PC-3 (cell line): ENCODE measurements at regions not wholly inside any gene's neighbourhood (a gene's known extent, or its start where the extent isn't known, plus 50 kb on each side); places are given as distances from the start of the nearest gene placed in this dataset.

ENCODE experiments used
- ATAC-seq: fragments of 200-7000 bp; cut with Tn5 transposase; 2 replicates; pipeline ENCODE4 v1.9.1; 2020; ENCODE audit warnings: mild to moderate bottlenecking, moderate library complexity
- BruUV-seq: library from RNA; stranded (reverse); fragments of 400-500 nt; replicated peaks from 2 replicates; lab custom pipeline; 2021; lab: Mats Ljungman, UMichigan
- CTCF ChIA-PET: fragments of 300-600 bp; sonication (Branson Sonifier 250); formaldehyde crosslinking; loops from one replicate; lab custom pipeline; 2022; ENCODE audit warnings: antibody characterized with exemption; lab: Charles Lee
- POLR2A ChIA-PET: fragments of 300-600 bp; sonication (Branson Sonifier 250); formaldehyde crosslinking; loops from one replicate; lab custom pipeline; 2022; ENCODE audit warnings: antibody characterized with exemption; ENCODE audit not compliant: unreplicated experiment; lab: Charles Lee
- DNase-seq: peaks from one replicate; pipeline ENCODE4 v3.0.0-alpha.2; 2015
- H2AFZ ChIP-seq: fragments of 300-600 bp; sonication (generic); 2 replicates; pipeline ENCODE4 v1.6.0; 2016; ENCODE audit warnings: antibody characterized with exemption, low read length
- H3F3A ChIP-seq: fragments of 300-600 bp; sonication (generic); one replicate; pipeline ENCODE4 v1.6.0; 2017; ENCODE audit warnings: antibody characterized with exemption, low read length, control low read depth, mild to moderate bottlenecking; ENCODE audit not compliant: unreplicated experiment
- H3K27ac ChIP-seq: fragments of 300-600 bp; sonication (generic); 2 replicates; pipeline ENCODE4 v1.5.1; 2016; ENCODE audit warnings: mild to moderate bottlenecking, low read length
- H3K27me3 ChIP-seq: fragments of 300-600 bp; sonication (generic); 2 replicates; pipeline ENCODE4 v1.6.1; 2016; ENCODE audit warnings: low read length, mixed read lengths
- H3K36me3 ChIP-seq: fragments of 300-600 bp; sonication (generic); 2 replicates; pipeline ENCODE4 v1.6.1; 2016; ENCODE audit warnings: low read depth, mixed run types, low read length, mixed read lengths
- H3K4me1 ChIP-seq: fragments of 300-600 bp; sonication (generic); 2 replicates; pipeline ENCODE4 v1.5.1; 2016; ENCODE audit warnings: low read length; ENCODE audit not compliant: insufficient read depth
- H3K4me2 ChIP-seq: fragments of 300-600 bp; sonication (generic); 2 replicates; pipeline ENCODE4 v1.6.0; 2016; ENCODE audit warnings: low read length
- H3K4me3 ChIP-seq: fragments of 300-600 bp; sonication (generic); 2 replicates; pipeline ENCODE4 v1.5.1; 2016; ENCODE audit warnings: mild to moderate bottlenecking, low read length, mixed read lengths
- H3K79me2 ChIP-seq: fragments of 300-600 bp; sonication (generic); 2 replicates; pipeline ENCODE4 v1.6.1; 2017; ENCODE audit warnings: low read length, mixed read lengths
- H3K9ac ChIP-seq: fragments of 300-600 bp; sonication (generic); 2 replicates; pipeline ENCODE4 v1.6.0; 2016; ENCODE audit warnings: mild to moderate bottlenecking, low read length
- H3K9me2 ChIP-seq: fragments of 300-600 bp; sonication (generic); replicated peaks from 2 replicates; pipeline ENCODE4 v1.6.1; 2016; ENCODE audit warnings: mixed run types, low read length, mixed read lengths
- H3K9me3 ChIP-seq: fragments of 300-600 bp; sonication (generic); 2 replicates; pipeline ENCODE4 v1.6.1; 2016; ENCODE audit warnings: low read length, mixed read lengths
- H4K20me1 ChIP-seq: fragments of 300-600 bp; sonication (generic); 2 replicates; pipeline ENCODE4 v1.6.1; 2016; ENCODE audit warnings: low read length, mixed read lengths
- EZH2 ChIP-seq: fragments of 300-600 bp; sonication (generic); IDR thresholded peaks from one replicate; pipeline ENCODE4 v1.6.1; 2017; ENCODE audit warnings: antibody characterized with exemption, mild to moderate bottlenecking, low read length; ENCODE audit not compliant: unreplicated experiment
- EZH2phosphoT487 ChIP-seq: fragments of 300-600 bp; sonication (generic); IDR thresholded peaks from 2 replicates; pipeline ENCODE4 v1.6.1; 2018; ENCODE audit warnings: mild to moderate bottlenecking, antibody characterized with exemption, low read length, borderline replicate concordance
- intact Hi-C: fragments of 100-400 bp; cut with micrococcal nuclease; formaldehyde crosslinking; loops from 2 replicates; pipeline ENCODE4 v1.9.0; 2023
- TF ChIP-seq, protein P1 (sequence below): fragments of 300-600 bp; sonication (generic); conservative IDR thresholded peaks from 2 replicates; pipeline ENCODE4 v1.5.1; 2017; ENCODE audit warnings: antibody characterized with exemption, low read depth, mild to moderate bottlenecking, low read length

DNA sequence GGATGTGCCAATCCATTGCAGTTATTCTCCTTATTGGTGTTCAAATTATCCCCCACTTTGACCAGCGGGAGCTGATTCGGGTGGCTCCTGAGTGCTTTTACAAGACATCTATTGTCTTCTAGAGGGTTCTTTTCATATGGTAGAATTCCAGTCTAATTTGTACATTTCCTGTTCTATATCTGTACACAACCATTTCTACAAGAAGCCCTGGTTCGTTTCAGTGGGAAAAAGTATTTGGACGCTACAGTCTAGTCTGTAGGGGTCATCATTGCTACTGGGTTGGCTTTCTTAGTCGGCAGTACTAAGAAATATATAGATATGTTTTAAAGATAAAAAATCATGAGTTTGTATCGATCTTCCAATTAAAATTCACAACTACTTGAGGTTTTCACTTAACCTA lies 262.6 kb downstream of the MAP2K6 start:
- no peak overlapping the region for H3K27ac ChIP-seq
- no peaks in the 10 kb centered on the region for H3K9me3 ChIP-seq
- no TSS peak for BruUV-seq
- no peaks in the 10 kb centered on the region for H3K79me2 ChIP-seq
- no peaks in the 10 kb centered on the region for H4K20me1 ChIP-seq
- POLR2A ChIA-PET, result no interaction called here
- H3K4me2 ChIP-seq, result no peak overlapping the region
- DNase-seq, result peak; percentile 39
- CTCF ChIA-PET, result no interaction called here
- 0 out of 2 replicates have a peak overlapping the region, but pooled peaks have one; percentile 28 for H2AFZ ChIP-seq
- H3K36me3 ChIP-seq, result no peaks in the 10 kb centered on the region
- H3K9ac ChIP-seq, result no peak overlapping the region
- no peaks in the 10 kb centered on the region for H3F3A ChIP-seq
- no peaks in the 10 kb centered on the region for H3K27me3 ChIP-seq
- intact Hi-C loops, result loop anchor here (1.0 to 5.0 kb wide), 6 partner anchors 70 to 945 kb away; no protein-coding TSS in a partner anchor
- H3K9me2 ChIP-seq, result no peaks in the 10 kb centered on the region
- no peak overlapping the region for H3K4me3 ChIP-seq
- peaks cover 7% of the 10 kb centered on the region for H3K4me1 ChIP-seq
- peak; percentile 68 for ATAC-seq
- TF ChIP-seq EZH2phosphoT487 (no peak), EZH2 (no peak)
- TF ChIP-seq, protein P1, sequence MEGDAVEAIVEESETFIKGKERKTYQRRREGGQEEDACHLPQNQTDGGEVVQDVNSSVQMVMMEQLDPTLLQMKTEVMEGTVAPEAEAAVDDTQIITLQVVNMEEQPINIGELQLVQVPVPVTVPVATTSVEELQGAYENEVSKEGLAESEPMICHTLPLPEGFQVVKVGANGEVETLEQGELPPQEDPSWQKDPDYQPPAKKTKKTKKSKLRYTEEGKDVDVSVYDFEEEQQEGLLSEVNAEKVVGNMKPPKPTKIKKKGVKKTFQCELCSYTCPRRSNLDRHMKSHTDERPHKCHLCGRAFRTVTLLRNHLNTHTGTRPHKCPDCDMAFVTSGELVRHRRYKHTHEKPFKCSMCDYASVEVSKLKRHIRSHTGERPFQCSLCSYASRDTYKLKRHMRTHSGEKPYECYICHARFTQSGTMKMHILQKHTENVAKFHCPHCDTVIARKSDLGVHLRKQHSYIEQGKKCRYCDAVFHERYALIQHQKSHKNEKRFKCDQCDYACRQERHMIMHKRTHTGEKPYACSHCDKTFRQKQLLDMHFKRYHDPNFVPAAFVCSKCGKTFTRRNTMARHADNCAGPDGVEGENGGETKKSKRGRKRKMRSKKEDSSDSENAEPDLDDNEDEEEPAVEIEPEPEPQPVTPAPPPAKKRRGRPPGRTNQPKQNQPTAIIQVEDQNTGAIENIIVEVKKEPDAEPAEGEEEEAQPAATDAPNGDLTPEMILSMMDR, result peak; percentile 49

DNA sequence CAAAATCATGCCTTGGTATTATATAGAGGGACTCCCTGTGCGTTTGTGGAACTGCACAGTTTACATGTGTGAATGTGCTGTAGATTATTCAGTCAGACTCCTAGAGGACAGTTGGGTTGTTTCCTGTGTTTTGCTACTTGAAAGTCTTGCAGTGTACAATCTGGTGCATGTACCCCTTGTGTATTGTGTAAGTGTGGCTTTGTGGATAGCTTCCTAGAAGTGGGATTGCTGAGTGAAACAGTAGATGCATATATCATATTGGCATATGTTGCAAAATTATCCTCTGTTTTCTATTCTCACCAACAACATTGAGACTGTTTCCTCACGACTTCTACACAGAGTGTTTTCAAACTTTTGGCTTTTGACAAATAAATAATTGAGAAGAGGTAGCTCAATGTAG lies 263.7 kb downstream of the MAP2K6 start:
- ChIA-PET POLR2A (no interaction called here), CTCF (interaction anchor here (0.7 to 1.0 kb wide), 2 partner anchors 71 to 162 kb away, joined by 4 to 5 read pairs; no protein-coding TSS in a partner anchor)
- H3K36me3 ChIP-seq, result no peaks in the 10 kb centered on the region
- no peak for ATAC-seq
- no peak for DNase-seq
- no peaks in the 10 kb centered on the region for H3K9me2 ChIP-seq
- H3K9me3 ChIP-seq, result no peaks in the 10 kb centered on the region
- no peaks in the 10 kb centered on the region for H4K20me1 ChIP-seq
- H3F3A ChIP-seq, result no peaks in the 10 kb centered on the region
- no peak for TF ChIP-seq EZH2
- TF ChIP-seq, protein P1, result no peak
- no peak for TF ChIP-seq EZH2phosphoT487
- H3K4me1 ChIP-seq, result 0 out of 2 replicates have a peak, but pooled peaks cover 2% of the 10 kb centered on the region
- H3K4me3 ChIP-seq, result no peak overlapping the region
- no peak overlapping the region for H2AFZ ChIP-seq
- BruUV-seq, result no TSS peak
- H3K79me2 ChIP-seq, result no peaks in the 10 kb centered on the region
- intact Hi-C loops, result loop anchor here (5.0 kb wide), 2 partner anchors 151 to 179 kb away; no protein-coding TSS in a partner anchor
- H3K27me3 ChIP-seq, result no peaks in the 10 kb centered on the region
- no peak overlapping the region for H3K9ac ChIP-seq
- no peak overlapping the region for H3K27ac ChIP-seq
- no peak overlapping the region for H3K4me2 ChIP-seq

DNA sequence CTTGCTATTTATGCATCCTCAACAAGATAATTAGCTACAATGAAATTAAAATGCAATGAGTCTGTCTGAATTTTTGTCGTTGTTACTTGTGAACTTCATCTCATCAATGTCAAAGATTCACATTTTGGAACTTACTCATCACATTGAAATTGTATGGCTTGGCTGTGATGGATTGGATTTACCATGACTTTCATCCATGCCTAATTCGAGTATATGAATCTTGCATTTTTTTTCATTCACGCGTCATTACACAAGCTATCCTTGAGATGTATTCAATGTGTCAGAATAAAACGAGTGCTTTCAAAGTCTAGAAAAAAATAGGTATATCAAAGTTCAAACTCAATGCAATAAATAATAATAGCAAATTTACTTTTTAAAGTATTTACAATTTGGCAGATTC lies 265.3 kb downstream of the MAP2K6 start:
- Histone ChIP-seq H3K9me2 (no peaks in the 10 kb centered on the region), H3K27ac (no peak overlapping the region), H3K4me1 (no peaks in the 10 kb centered on the region), H3K27me3 (no peaks in the 10 kb centered on the region), H3K36me3 (no peaks in the 10 kb centered on the region), H3K9me3 (no peaks in the 10 kb centered on the region), H3F3A (no peaks in the 10 kb centered on the region), H3K4me3 (no peak overlapping the region), H3K4me2 (no peak overlapping the region), H3K9ac (no peak overlapping the region), H3K79me2 (no peaks in the 10 kb centered on the region), H2AFZ (no peak overlapping the region), H4K20me1 (no peaks in the 10 kb centered on the region)
- no peak for ATAC-seq
- intact Hi-C loops, result loop anchor here (5.0 kb wide), 2 partner anchors 153 to 177 kb away; no protein-coding TSS in a partner anchor
- BruUV-seq, result no TSS peak
- ChIA-PET CTCF (no interaction called here), POLR2A (no interaction called here)
- DNase-seq, result no peak
- no peak for TF ChIP-seq EZH2
- no peak for TF ChIP-seq EZH2phosphoT487
- TF ChIP-seq, protein P1, result no peak
